ENCODE measurements at regions not wholly inside any gene's neighbourhood (a gene's known extent, or its start where the extent isn't known, plus 50 kb on each side); places are given as distances from the start of the nearest gene placed in this dataset.

DNA sequence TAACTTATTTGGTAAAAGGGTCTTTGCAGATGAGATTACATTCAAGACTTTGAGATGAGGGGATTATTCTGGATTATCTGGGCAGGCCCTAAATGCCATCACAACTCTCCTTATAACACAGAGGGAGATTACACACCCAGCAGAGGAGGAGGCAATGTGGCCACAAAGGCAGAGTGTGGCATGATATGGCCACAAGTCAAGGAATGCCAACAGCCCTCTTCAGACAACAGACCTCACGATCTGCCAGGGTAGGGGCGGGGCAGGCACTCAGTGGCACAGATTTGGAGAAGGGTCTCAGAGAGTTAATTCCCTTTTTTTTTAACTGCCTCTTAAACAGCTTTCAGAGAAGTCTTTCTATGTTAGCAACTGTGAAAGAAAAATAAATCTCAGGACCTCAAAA, 96.9 kb downstream of the CYP26B1 start:
- TF ChIP-seq CTCF (IDR thresholded peaks at IDR 0.05; ENCODE audit: low read depth, low read length), result no peak
- DNase-seq (ENCODE audit: low read depth, low spot score), result no peak
- in situ Hi-C loops (cut with HindIII; ENCODE audit: low sequenced_read_pairs), result no loop called here
- no peak overlapping the region for H3K4me3 ChIP-seq (ENCODE audit: low read depth, low read length)

DNA sequence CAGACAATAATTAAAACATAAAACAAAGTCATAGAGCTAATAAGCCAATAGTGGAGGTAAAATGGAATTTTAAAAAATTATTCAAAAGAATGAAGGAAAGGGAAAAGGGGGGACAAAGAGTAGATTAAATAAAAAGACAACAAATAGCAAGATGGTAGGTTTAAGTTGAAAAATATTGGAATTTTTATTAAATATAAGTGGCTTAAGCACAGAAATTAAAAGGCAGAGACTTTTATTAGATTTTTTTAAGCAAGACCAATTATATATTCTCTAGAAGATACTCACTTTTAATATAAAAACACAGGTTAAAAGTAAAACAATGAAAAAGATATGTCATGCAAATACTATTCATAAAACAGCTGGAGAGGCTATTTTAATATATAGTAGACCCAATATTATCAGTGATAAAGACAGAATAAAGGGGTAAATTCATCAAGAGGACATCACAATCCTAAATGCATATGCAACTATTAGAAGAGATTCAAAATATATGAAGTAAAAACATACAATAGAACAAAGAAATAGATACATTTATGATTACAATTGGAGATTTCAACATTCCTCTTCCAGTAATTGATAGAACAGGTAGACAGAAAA, 98.7 kb downstream of the CYP26B1 start:
- TF ChIP-seq CTCF (IDR thresholded peaks at IDR 0.05; ENCODE audit: low read depth, low read length), result no peak
- no peak overlapping the region for H3K4me3 ChIP-seq (ENCODE audit: low read depth, low read length)
- in situ Hi-C loops (cut with HindIII; ENCODE audit: low sequenced_read_pairs), result no loop called here
- DNase-seq (ENCODE audit: low read depth, low spot score), result no peak

DNA sequence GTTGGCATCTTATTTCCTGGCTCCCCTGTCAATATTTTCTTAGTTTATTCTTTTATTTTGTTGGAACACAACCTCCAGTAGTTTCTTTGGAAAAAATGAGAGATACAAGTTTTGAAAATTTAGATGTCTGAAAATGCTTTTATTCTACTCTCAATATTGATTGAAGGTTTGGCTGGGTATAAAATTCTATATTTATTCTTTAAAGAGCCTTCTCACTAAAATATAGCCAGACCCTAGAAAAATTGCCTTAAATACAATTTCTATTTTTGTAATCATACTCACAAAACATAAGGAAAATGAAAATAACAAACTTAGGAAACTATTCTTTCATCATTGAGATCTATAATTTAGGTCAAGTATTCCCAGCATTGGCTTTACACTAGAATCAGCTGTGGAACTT, 103.7 kb downstream of the CYP26B1 start:
- H3K4me3 ChIP-seq (ENCODE audit: low read depth, low read length), result no peak overlapping the region
- no peak for DNase-seq (ENCODE audit: low read depth, low spot score)
- in situ Hi-C loops (cut with HindIII; ENCODE audit: low sequenced_read_pairs), result no loop called here
- TF ChIP-seq CTCF (IDR thresholded peaks at IDR 0.05; ENCODE audit: low read depth, low read length), result no peak

- no peak for DNase-seq (ENCODE audit: low read depth, low spot score)
- in situ Hi-C loops (cut with HindIII; ENCODE audit: low sequenced_read_pairs), result no loop called here
- TF ChIP-seq CTCF (IDR thresholded peaks at IDR 0.05; ENCODE audit: low read depth, low read length), result no peak
- no peak overlapping the region for H3K4me3 ChIP-seq (ENCODE audit: low read depth, low read length)
These were observed 106.0 kb downstream of the CYP26B1 start for GRCh38 chr2:72041638-72042111.

DNA sequence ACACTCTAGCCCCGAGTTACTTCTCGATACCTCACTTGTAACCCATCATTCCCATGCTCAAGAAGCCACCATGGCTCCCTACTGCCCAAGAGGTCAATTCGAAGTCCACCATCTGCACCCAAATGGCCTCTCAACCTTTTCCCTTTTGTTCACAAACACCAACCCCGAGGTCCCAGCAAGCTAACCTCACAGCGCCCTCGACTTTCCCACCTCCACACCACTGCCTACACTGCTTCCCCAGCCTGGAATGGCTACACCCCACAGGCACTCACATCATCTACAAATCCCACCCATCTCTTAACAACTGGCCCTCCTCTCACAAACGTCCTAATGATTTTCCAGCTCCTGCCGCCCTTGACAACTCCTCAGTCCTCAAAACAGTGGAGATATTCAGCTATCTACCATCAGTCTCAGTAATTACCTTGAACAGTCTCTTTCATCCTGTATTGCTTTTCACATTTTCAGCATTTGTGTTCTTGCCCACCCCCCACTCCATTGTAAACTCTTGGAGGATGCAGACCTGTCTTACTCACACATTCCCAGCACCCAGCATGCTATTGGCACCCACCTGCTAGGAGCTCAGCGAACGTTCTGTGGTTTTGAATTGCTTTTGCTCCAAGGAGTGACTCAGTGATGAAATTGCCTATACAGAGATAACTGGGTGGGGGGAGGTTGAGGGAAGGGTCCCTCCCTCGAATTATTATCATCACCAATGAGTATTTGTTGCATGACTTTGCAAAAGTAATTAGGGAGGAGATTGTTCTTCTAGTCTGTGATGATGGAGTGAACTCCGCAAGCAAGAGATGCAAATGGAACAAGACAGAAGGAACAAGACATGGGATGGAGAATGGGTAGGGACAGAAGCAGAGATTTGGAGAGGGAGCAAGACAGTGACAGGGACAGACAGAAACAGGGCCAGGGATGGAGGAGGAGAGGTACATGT, 106.8 kb downstream of the CYP26B1 start:
- in situ Hi-C loops (cut with HindIII; ENCODE audit: low sequenced_read_pairs), result no loop called here
- DNase-seq (ENCODE audit: low read depth, low spot score), result peak; percentile 58
- H3K4me3 ChIP-seq (ENCODE audit: low read depth, low read length), result no peak overlapping the region
- no peak for TF ChIP-seq CTCF (IDR thresholded peaks at IDR 0.05; ENCODE audit: low read depth, low read length)

GRCh38 chr2:72038524-72038923, 109.1 kb downstream of the CYP26B1 start:
- DNase-seq (ENCODE audit: low read depth, low spot score), result no peak
- in situ Hi-C loops (cut with HindIII; ENCODE audit: low sequenced_read_pairs), result no loop called here
- no peak for TF ChIP-seq CTCF (IDR thresholded peaks at IDR 0.05; ENCODE audit: low read depth, low read length)
- no peak overlapping the region for H3K4me3 ChIP-seq (ENCODE audit: low read depth, low read length)
